Vagina (tissue), 2 donors: ENCODE measurements at regions not wholly inside any gene's neighbourhood (a gene's known extent, or its start where the extent isn't known, plus 50 kb on each side); places are given as distances from the start of the nearest gene placed in this dataset.

Experiments used
- POLR2A ChIP-seq, 2 donors: fragments of 450-650 bp; IDR thresholded peaks; one replicate each; pipeline ENCODE4 v1.6.1; 2017; ENCODE audit warnings: antibody characterized with exemption in 2 of 2, mild to moderate bottlenecking in 2 of 2, moderate library complexity in 2 of 2
- TF ChIP-seq, protein P1 (sequence below), 3 experiments: fragments of 450-650 bp in 2 of 3; fragments of 200-600 bp in 1 of 3; sonication (generic) in 1 of 3; IDR thresholded peaks; one replicate each; pipeline ENCODE4 v1.5.1; 2017 to 2019; ENCODE audit warnings: antibody characterized with exemption in 3 of 3, mild to moderate bottlenecking in 2 of 3, moderate library complexity in 2 of 3

DNA sequence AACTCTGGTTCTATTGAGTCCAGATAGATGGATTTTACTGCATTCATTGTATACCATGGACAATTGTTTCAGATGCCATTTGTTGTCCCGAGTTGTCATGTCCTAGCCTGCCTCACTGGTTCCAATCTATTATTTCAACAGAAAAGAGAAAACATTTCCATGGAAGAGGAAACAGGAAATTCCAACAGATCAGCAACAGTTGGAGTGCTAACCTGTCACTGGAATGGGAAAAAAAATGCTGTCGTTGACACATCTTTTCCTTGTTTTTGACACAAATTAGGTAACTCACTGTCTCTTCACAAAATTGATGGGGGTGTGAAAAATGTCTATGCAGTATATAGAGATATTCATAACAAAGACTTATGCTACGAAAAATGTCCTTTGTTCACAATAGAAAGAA lies 432.0 kb upstream of the TBL1XR1 start:
- TF ChIP-seq POLR2A (IDR thresholded peaks at IDR 0.05), result no peak
- TF ChIP-seq, protein P1, sequence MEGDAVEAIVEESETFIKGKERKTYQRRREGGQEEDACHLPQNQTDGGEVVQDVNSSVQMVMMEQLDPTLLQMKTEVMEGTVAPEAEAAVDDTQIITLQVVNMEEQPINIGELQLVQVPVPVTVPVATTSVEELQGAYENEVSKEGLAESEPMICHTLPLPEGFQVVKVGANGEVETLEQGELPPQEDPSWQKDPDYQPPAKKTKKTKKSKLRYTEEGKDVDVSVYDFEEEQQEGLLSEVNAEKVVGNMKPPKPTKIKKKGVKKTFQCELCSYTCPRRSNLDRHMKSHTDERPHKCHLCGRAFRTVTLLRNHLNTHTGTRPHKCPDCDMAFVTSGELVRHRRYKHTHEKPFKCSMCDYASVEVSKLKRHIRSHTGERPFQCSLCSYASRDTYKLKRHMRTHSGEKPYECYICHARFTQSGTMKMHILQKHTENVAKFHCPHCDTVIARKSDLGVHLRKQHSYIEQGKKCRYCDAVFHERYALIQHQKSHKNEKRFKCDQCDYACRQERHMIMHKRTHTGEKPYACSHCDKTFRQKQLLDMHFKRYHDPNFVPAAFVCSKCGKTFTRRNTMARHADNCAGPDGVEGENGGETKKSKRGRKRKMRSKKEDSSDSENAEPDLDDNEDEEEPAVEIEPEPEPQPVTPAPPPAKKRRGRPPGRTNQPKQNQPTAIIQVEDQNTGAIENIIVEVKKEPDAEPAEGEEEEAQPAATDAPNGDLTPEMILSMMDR (IDR thresholded peaks at IDR 0.05), result no peak
